K562 (cell line): ENCODE measurements at regions not wholly inside any gene's neighbourhood (a gene's known extent, or its start where the extent isn't known, plus 50 kb on each side); places are given as distances from the start of the nearest gene placed in this dataset.
A peak's percentile ranks its signal among the peaks of the same experiment; 100 is the strongest.

Experiments used
- ATAC-seq: fragments of 200-7000 bp; cut with Tn5 transposase; 3 replicates; pipeline ENCODE4 v1.9.1; 2020; ENCODE audit warnings: moderate library complexity
- BruUV-seq: library from RNA; stranded (reverse); fragments of 400-500 nt; replicated peaks from 2 replicates; lab custom pipeline; 2021; lab: Mats Ljungman, UMichigan
- CTCF ChIA-PET: fragments of 300-600 bp; formaldehyde crosslinking; extraction: SDS; loops from one replicate; lab custom pipeline; 2021; ENCODE audit warnings: low intra/inter-chr PET ratio; lab: Yijun Ruan, JAX
- POLR2A ChIA-PET: fragments of 300-600, 350-650 bp; sonication (Branson Sonifier 250); formaldehyde crosslinking; extraction: SDS; loops from one replicate; lab custom pipeline; 2021; ENCODE audit warnings: antibody characterized with exemption, inconsistent platforms; lab: Yijun Ruan, JAX
- DNase-seq, 4 experiments: peaks; one replicate each; pipeline versions ENCODE4 v3.0.0 to v3.0.0-alpha.2; 2011 to 2018; ENCODE audit warnings: low spot score in 3 of 4, mixed read lengths in 3 of 4; ENCODE audit errors: extremely low read depth in 1 of 4
- FAIRE-seq: peaks from 2 replicates; lab custom pipeline; 2011; peaks lifted over from hg19 to GRCh38; lab: Jason Lieb, UNC
- H2AFZ ChIP-seq: 2 replicates; pipeline ENCODE4 v1.6.0; 2011; ENCODE audit warnings: low read depth, low read length, control low read depth, inconsistent platforms
- H3K27ac ChIP-seq: fragments of 200-600 bp; 3 replicates; pipeline ENCODE4 v1.8.0; 2011; ENCODE audit warnings: low read depth, mild to moderate bottlenecking, control low read depth, inconsistent platforms, low read length, moderate library complexity, mixed read lengths; ENCODE audit errors: extremely low read depth
- H3K27me3 ChIP-seq, 2 experiments: fragments of 300-600 bp in 1 of 2; 2 replicates in 1 of 2; 3 replicates in 1 of 2; pipeline versions ENCODE4 v1.6.0 to v1.8.0; 2011; ENCODE audit warnings: inconsistent platforms in 2 of 2, low read length in 2 of 2, mild to moderate bottlenecking in 1 of 2, mixed read lengths in 1 of 2, moderate library complexity in 1 of 2; ENCODE audit not compliant: control insufficient read depth in 2 of 2, insufficient read depth in 2 of 2
- H3K36me3 ChIP-seq: fragments of 300-600 bp; 3 replicates; pipeline ENCODE4 v1.8.0; 2011; ENCODE audit warnings: mild to moderate bottlenecking, low read length, inconsistent platforms; ENCODE audit not compliant: control insufficient read depth, insufficient read depth
- H3K4me1 ChIP-seq, 2 experiments: fragments of 200-600 bp in 1 of 2; replicated peaks in 1 of 2; 2 replicates in 1 of 2; 3 replicates in 1 of 2; pipeline versions ENCODE4 v1.5.1 to v1.8.0; 2011; ENCODE audit warnings: inconsistent platforms in 2 of 2, low read length in 2 of 2, mild to moderate bottlenecking in 1 of 2, mixed read lengths in 1 of 2, moderate library complexity in 1 of 2; ENCODE audit not compliant: control insufficient read depth in 2 of 2, insufficient read depth in 2 of 2
- H3K4me2 ChIP-seq: 2 replicates; pipeline ENCODE4 v1.6.1; 2011; ENCODE audit warnings: low read length, control low read depth, inconsistent platforms, mixed read lengths; ENCODE audit not compliant: insufficient read depth
- H3K4me3 ChIP-seq: fragments of 200-600 bp; sonication (generic), shearing (Covaris generic); 2 replicates; pipeline ENCODE4 v1.5.1; 2016; ENCODE audit warnings: control low read depth, inconsistent platforms
- H3K79me2 ChIP-seq: fragments of 200-600 bp; 3 replicates; pipeline ENCODE4 v1.8.0; 2011; ENCODE audit warnings: low read length, inconsistent platforms; ENCODE audit not compliant: control insufficient read depth, insufficient read depth
- H3K9ac ChIP-seq, 2 experiments: 2 replicates each; pipeline versions ENCODE4 v1.6.0 to v1.6.1; 2011; ENCODE audit warnings: low read depth in 2 of 2, low read length in 2 of 2, control low read depth in 1 of 2, inconsistent platforms in 1 of 2, mild to moderate bottlenecking in 1 of 2, mixed read lengths in 1 of 2; ENCODE audit not compliant: insufficient read depth in 1 of 2
- H3K9me1 ChIP-seq: one replicate; pipeline ENCODE4 v1.6.0; 2011; ENCODE audit warnings: inconsistent platforms, mild to moderate bottlenecking, low read length, moderate library complexity; ENCODE audit not compliant: control insufficient read depth, insufficient read depth
- H3K9me3 ChIP-seq: replicated peaks from 2 replicates; pipeline ENCODE4 v1.5.1; 2011; ENCODE audit warnings: low read depth, low read length, inconsistent platforms; ENCODE audit not compliant: control insufficient read depth, insufficient read depth
- H4K20me1 ChIP-seq: replicated peaks from 2 replicates; pipeline ENCODE4 v1.6.1; 2011; ENCODE audit warnings: low read length, inconsistent platforms, mixed read lengths; ENCODE audit not compliant: control insufficient read depth, insufficient read depth
- CTCF ChIP-seq, 3 experiments: IDR thresholded peaks in 2 of 3; conservative IDR thresholded peaks in 1 of 3; 2 replicates each; pipeline ENCODE4 v1.5.1; 2011 to 2012; ENCODE audit warnings: low read length in 3 of 3, mild to moderate bottlenecking in 3 of 3, control low read depth in 2 of 3, improper control_type of control experiment in 1 of 3, inconsistent platforms in 1 of 3, low read depth in 1 of 3, mixed read lengths in 1 of 3, moderate library complexity in 1 of 3; ENCODE audit not compliant: insufficient read depth in 2 of 3
- HMG20A ChIP-seq: fragments of 450-650 bp; formaldehyde crosslinking; conservative IDR thresholded peaks from 2 replicates; pipeline ENCODE4 v1.4.0; 2020; ENCODE audit warnings: mild to moderate bottlenecking, mixed read lengths
- KHSRP ChIP-seq: fragments of 450-650 bp; IDR thresholded peaks from 2 replicates; pipeline ENCODE4 v1.6.1; 2017
- RAD21 ChIP-seq, 2 experiments: fragments of 250-450 bp in 1 of 2; fragments of 450-650 bp in 1 of 2; sonication (Bioruptor Pico) in 1 of 2; formaldehyde crosslinking in 1 of 2; IDR thresholded peaks in 1 of 2; conservative IDR thresholded peaks in 1 of 2; 2 replicates each; pipeline versions ENCODE4 v1.4.0 to v1.8.0; 2020 to 2022; ENCODE audit warnings: mild to moderate bottlenecking in 2 of 2, moderate library complexity in 1 of 2
- REST ChIP-seq, 2 experiments: fragments of 450-650 bp; formaldehyde crosslinking in 1 of 2; IDR thresholded peaks; 2 replicates each; pipeline versions ENCODE4 v1.4.0 to v1.6.1; 2014 to 2020; ENCODE audit warnings: mild to moderate bottlenecking in 2 of 2, borderline replicate concordance in 1 of 2, low read depth in 1 of 2
- SMC3 ChIP-seq: conservative IDR thresholded peaks from 2 replicates; pipeline ENCODE4 v1.6.1; 2011; ENCODE audit warnings: low read depth, low read length, improper control_type of control experiment; ENCODE audit not compliant: insufficient read depth
- WGBS: fragments of 100-300 bp; shearing (Covaris generic); methylation state at CpG from one replicate; pipeline ENCODE4 v1.1.6; 2016; ENCODE audit warnings: low coverage, mixed read lengths; ENCODE audit not compliant: insufficient coverage; ENCODE audit errors: missing lambda C conversion rate; 5-methylcytosine and 5-hydroxymethylcytosine counted together
- in situ Hi-C: fragments of 300-500 bp; cut with MboI; formaldehyde crosslinking; loops from 4 replicates; pipeline ENCODE4 v1.15.0; 2018; ENCODE audit warnings: inconsistent platforms, mixed read lengths
- intact Hi-C: fragments of 100-400 bp; cut with micrococcal nuclease; formaldehyde crosslinking; loops from 2 replicates; pipeline ENCODE4 v1.14.2; 2022

- no peak overlapping the region for H3K4me2 ChIP-seq
- no peaks in the 10 kb centered on the region for H3K9me3 ChIP-seq
- H3K4me3 ChIP-seq = no peak overlapping the region
- H2AFZ ChIP-seq = no peak overlapping the region
- H3K4me1 ChIP-seq = no peaks in the 10 kb centered on the region
- BruUV-seq = no TSS peak
- WGBS = 5% methylated on average over 27 of the region's 31 CpGs
- no peak overlapping the region for H3K9ac ChIP-seq
- no peaks in the 10 kb centered on the region for H3K36me3 ChIP-seq
- H3K79me2 ChIP-seq = no peaks in the 10 kb centered on the region
- peak; percentile 46 to 53 (median 50) for DNase-seq
- ATAC-seq = peak; percentile 84
- no peak for FAIRE-seq
- no peaks in the 10 kb centered on the region for H3K9me1 ChIP-seq
- POLR2A ChIA-PET = interaction anchor here (0.6 kb wide), 1 partner anchor 8 kb away, joined by 3 read pairs; no protein-coding TSS in a partner anchor
- TF ChIP-seq SMC3 (0 out of 2 replicates have a peak, but pooled peaks have one; percentile 24), REST (IDR thresholded peaks at IDR 0.05; ENCODE audit: borderline replicate concordance) (peak; percentile 26; the same call in 1 of the 2 replicates), REST (CRISPR knock-in tag; IDR thresholded peaks at IDR 0.05; ENCODE audit: low read depth) (no peak), HMG20A (CRISPR knock-in tag) (no peak), RAD21 (CRISPR knock-in tag; conservative IDR thresholded peaks at IDR 0.05 in 1 of 2, IDR thresholded peaks at IDR 0.05 in 1 of 2) (peak; percentile 29 to 58; a peak in 2 of 4 replicates), CTCF (IDR thresholded peaks at IDR 0.05 in 2 of 3, conservative IDR thresholded peaks at IDR 0.05 in 1 of 3; ENCODE audit: insufficient read depth in 2 of 3, low read depth in 1 of 3, low read length in 3 of 3) (peak; percentile 57 to 70 (median 58)), KHSRP (no peak)
- no peaks in the 10 kb centered on the region for H4K20me1 ChIP-seq
- intact Hi-C loops = loop anchor here (5.0 to 10.0 kb wide), 3 partner anchors 408 to 921 kb away; no protein-coding TSS in a partner anchor
- in situ Hi-C loops = loop anchor here (25.0 kb wide), 1 partner anchor 906 kb away; no protein-coding TSS in a partner anchor
- CTCF ChIA-PET = interaction anchor here (0.6 kb wide), 1 partner anchor 412 kb away, joined by 3 read pairs; no protein-coding TSS in a partner anchor
- H3K27ac ChIP-seq = no peak overlapping the region
- H3K27me3 ChIP-seq = no peaks in the 10 kb centered on the region
Observed at GRCh38 chr9:119556129-119556875, 187.1 kb upstream of the BRINP1 start.
